ENCODE measurements at regions not wholly inside any gene's neighbourhood (a gene's known extent, or its start where the extent isn't known, plus 50 kb on each side); places are given as distances from the start of the nearest gene placed in this dataset.

DNA sequence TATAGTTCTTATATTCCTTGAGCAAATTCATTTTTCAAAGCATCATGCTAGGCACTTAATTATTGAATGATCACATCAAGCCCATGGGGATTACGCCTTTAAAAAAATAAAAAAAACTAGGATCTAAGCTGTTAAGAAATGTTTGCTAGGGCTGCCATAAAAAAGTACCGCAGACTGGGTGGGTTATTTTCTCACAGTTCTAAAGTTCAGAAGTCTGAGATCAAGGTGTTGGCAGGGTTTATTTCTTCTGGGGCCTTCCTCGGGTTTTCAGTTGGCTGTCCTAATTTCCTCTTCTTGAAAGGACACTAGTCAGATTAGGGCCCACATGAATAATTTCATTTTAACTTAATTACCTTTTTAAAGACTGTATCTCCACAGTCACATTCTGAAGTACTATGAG lies 165.6 kb upstream of the RIMS1 start:
- no peaks in the 10 kb centered on the region for H3K9me3 ChIP-seq (ENCODE audit: control insufficient read depth in 2 of 2, insufficient read depth in 1 of 2, low read length in 1 of 2)
- no peak for DNase-seq (ENCODE audit: low read depth in 6 of 9, low spot score in 9 of 9)
- H3K36me3 ChIP-seq (ENCODE audit: control insufficient read depth in 2 of 2, insufficient read depth in 2 of 2, low read length in 1 of 2) = no peaks in the 10 kb centered on the region
- no peak overlapping the region for H3K4me3 ChIP-seq (ENCODE audit: low read length in 2 of 2)
- H3K27me3 ChIP-seq (ENCODE audit: control insufficient read depth in 2 of 2, insufficient read depth in 1 of 2, low read length in 1 of 2) = no peaks in the 10 kb centered on the region
- no peak overlapping the region for H3K27ac ChIP-seq (ENCODE audit: low read depth in 1 of 2, low read length in 1 of 2)
- 67% methylated on average over 3 of the region's 3 CpGs for WGBS
- H3K4me1 ChIP-seq (ENCODE audit: control insufficient read depth in 2 of 2, insufficient read depth in 2 of 2, low read length in 2 of 2) = no peaks in the 10 kb centered on the region

- 96% methylated on average over 1 of the region's 1 CpG for WGBS
- H3K9me3 ChIP-seq (ENCODE audit: control insufficient read depth in 2 of 2, insufficient read depth in 1 of 2, low read length in 1 of 2) = no peaks in the 10 kb centered on the region
- H3K36me3 ChIP-seq (ENCODE audit: control insufficient read depth in 2 of 2, insufficient read depth in 2 of 2, low read length in 1 of 2) = no peaks in the 10 kb centered on the region
- no peaks in the 10 kb centered on the region for H3K27me3 ChIP-seq (ENCODE audit: control insufficient read depth in 2 of 2, insufficient read depth in 1 of 2, low read length in 1 of 2)
- H3K4me3 ChIP-seq (ENCODE audit: low read length in 2 of 2) = no peak overlapping the region
- no peak for DNase-seq (ENCODE audit: low read depth in 6 of 9, low spot score in 9 of 9)
- no peak overlapping the region for H3K27ac ChIP-seq (ENCODE audit: low read depth in 1 of 2, low read length in 1 of 2)
- H3K4me1 ChIP-seq (ENCODE audit: control insufficient read depth in 2 of 2, insufficient read depth in 2 of 2, low read length in 2 of 2) = no peaks in the 10 kb centered on the region
These were observed 164.7 kb upstream of the RIMS1 start for GRCh38 chr6:71721642-71722041.

DNA sequence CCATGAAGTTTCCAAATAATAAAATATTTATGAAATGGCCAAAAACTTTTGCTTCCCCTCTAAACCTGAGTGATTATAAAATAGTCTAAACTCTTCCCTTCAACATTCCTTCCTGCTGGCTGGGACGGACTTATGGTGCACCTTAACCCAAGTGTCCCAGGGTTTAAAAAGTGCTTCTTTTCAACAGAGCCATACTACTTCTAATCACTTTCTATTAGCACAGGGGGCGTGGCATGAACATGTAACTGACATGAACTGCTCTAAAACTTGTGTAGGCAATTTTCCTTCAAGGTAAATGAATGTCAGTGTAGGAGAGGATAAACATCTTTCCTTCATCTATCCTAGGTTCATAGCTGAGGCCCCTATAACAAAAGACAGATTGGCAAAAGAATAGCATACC lies 163.6 kb upstream of the RIMS1 start:
- Histone ChIP-seq H3K4me3 (ENCODE audit: low read length in 2 of 2) (no peak overlapping the region), H3K4me1 (ENCODE audit: control insufficient read depth in 2 of 2, insufficient read depth in 2 of 2, low read length in 2 of 2) (no peaks in the 10 kb centered on the region), H3K27ac (ENCODE audit: low read depth in 1 of 2, low read length in 1 of 2) (no peak overlapping the region), H3K9me3 (ENCODE audit: control insufficient read depth in 2 of 2, insufficient read depth in 1 of 2, low read length in 1 of 2) (no peaks in the 10 kb centered on the region), H3K36me3 (ENCODE audit: control insufficient read depth in 2 of 2, insufficient read depth in 2 of 2, low read length in 1 of 2) (no peaks in the 10 kb centered on the region), H3K27me3 (ENCODE audit: control insufficient read depth in 2 of 2, insufficient read depth in 1 of 2, low read length in 1 of 2) (no peaks in the 10 kb centered on the region)
- no peak for DNase-seq (ENCODE audit: low read depth in 6 of 9, low spot score in 9 of 9)
- 78% methylated on average over 2 of the region's 2 CpGs for WGBS

DNA sequence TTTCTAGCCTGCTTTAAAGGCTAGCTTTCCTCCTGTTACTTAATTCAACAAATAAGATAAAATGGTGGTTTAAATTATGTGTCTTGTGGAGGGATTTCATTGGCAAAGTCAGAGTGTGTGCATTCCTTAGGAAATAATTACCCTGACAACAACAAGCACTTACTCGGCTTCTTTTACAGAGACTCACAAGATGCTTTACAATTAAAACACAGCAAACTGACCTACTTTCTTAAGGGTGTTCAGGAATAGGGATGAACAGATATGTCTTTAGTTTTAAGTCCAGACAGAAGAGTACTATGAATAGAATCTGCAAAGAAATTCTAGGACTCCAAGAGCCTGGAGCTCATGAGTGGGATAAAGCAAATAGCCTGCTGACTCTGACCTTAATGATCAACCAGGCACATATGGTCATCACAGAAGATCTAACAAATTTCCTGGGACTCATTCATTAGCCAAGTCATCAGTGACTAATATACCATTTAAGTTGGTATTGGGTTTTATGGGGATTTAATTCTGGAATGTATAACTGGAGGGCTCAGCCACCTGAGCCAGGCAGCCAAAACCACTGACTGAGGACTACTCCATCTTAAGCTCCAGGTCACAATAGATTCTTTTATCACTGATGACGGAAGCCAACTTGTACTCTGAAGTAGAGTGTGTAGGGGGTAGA lies 161.8 kb upstream of the RIMS1 start:
- Histone ChIP-seq H3K27ac (ENCODE audit: low read depth in 1 of 2, low read length in 1 of 2) (no peak overlapping the region), H3K36me3 (ENCODE audit: control insufficient read depth in 2 of 2, insufficient read depth in 2 of 2, low read length in 1 of 2) (no peaks in the 10 kb centered on the region), H3K4me3 (ENCODE audit: low read length in 2 of 2) (no peak overlapping the region), H3K27me3 (ENCODE audit: control insufficient read depth in 2 of 2, insufficient read depth in 1 of 2, low read length in 1 of 2) (no peaks in the 10 kb centered on the region), H3K4me1 (ENCODE audit: control insufficient read depth in 2 of 2, insufficient read depth in 2 of 2, low read length in 2 of 2) (no peaks in the 10 kb centered on the region), H3K9me3 (ENCODE audit: control insufficient read depth in 2 of 2, insufficient read depth in 1 of 2, low read length in 1 of 2) (no peaks in the 10 kb centered on the region)
- no peak for DNase-seq (ENCODE audit: low read depth in 6 of 9, low spot score in 9 of 9)
- WGBS = 97% methylated on average over 2 of the region's 2 CpGs

GRCh38 chr6:71725126-71725470 lies 161.3 kb upstream of the RIMS1 start:
- WGBS = 94% methylated on average over 2 of the region's 2 CpGs
- Histone ChIP-seq H3K9me3 (ENCODE audit: control insufficient read depth in 2 of 2, insufficient read depth in 1 of 2, low read length in 1 of 2) (no peaks in the 10 kb centered on the region), H3K4me1 (ENCODE audit: control insufficient read depth in 2 of 2, insufficient read depth in 2 of 2, low read length in 2 of 2) (no peaks in the 10 kb centered on the region), H3K36me3 (ENCODE audit: control insufficient read depth in 2 of 2, insufficient read depth in 2 of 2, low read length in 1 of 2) (no peaks in the 10 kb centered on the region), H3K4me3 (ENCODE audit: low read length in 2 of 2) (no peak overlapping the region), H3K27ac (ENCODE audit: low read depth in 1 of 2, low read length in 1 of 2) (no peak overlapping the region), H3K27me3 (ENCODE audit: control insufficient read depth in 2 of 2, insufficient read depth in 1 of 2, low read length in 1 of 2) (no peaks in the 10 kb centered on the region)
- DNase-seq (ENCODE audit: low read depth in 6 of 9, low spot score in 9 of 9) = no peak

DNA sequence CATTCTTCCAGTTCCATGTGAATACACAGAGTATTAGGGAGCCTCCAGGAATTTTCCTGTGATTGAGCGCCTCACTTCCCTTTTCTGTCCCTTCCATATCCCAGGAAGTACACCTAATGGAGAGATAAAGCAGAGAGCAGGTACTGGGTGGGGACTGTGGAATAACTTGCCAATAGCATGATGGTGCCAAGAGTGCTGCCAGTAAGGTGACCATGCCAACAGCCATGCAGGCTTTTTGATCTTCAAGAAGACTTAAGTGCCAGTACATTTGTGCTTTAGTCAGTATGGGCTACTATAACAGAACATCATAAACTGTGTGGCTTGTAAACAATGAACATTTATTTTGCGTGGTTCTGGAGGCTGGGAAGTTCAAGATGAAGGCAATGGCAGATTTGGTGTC lies 160.2 kb upstream of the RIMS1 start:
- H3K4me1 ChIP-seq (ENCODE audit: control insufficient read depth in 2 of 2, insufficient read depth in 2 of 2, low read length in 2 of 2) = no peaks in the 10 kb centered on the region
- H3K27ac ChIP-seq (ENCODE audit: low read depth in 1 of 2, low read length in 1 of 2) = no peak overlapping the region
- DNase-seq (ENCODE audit: low read depth in 6 of 9, low spot score in 9 of 9) = no peak
- no peaks in the 10 kb centered on the region for H3K36me3 ChIP-seq (ENCODE audit: control insufficient read depth in 2 of 2, insufficient read depth in 2 of 2, low read length in 1 of 2)
- H3K27me3 ChIP-seq (ENCODE audit: control insufficient read depth in 2 of 2, insufficient read depth in 1 of 2, low read length in 1 of 2) = no peaks in the 10 kb centered on the region
- H3K9me3 ChIP-seq (ENCODE audit: control insufficient read depth in 2 of 2, insufficient read depth in 1 of 2, low read length in 1 of 2) = no peaks in the 10 kb centered on the region
- H3K4me3 ChIP-seq (ENCODE audit: low read length in 2 of 2) = no peak overlapping the region
- WGBS = 89% methylated on average over 2 of the region's 2 CpGs

DNA sequence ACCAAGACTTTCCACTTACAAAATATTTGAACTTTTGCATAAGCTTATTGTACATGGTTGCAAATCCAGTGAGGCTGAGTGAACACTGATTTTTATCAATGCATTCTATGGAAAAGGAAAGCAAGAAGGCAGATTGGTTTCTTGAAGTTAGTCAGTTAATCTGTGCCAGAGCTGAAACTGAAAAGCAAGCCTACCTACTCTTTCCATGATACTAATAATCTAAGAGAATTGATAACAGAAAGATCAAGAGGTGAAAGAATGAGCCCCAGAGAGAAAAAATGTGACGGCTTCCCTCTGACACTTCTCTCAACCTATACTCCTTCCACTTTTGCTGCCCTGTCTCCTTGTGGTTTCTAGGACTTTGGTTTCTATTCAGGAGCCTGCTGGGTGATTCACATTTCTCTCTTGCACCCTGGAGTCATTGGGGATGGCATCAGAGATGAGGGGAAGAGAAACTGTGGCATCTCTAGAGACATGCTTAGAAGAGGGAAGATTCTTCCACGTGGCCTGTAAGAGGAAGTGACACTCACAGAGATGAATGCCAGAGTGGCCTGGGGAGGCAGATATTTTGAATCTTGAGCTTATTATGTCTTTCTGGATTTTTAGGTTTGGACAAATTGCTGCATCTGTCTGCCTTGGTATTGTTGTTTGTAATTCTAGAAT lies 158.6 kb upstream of the RIMS1 start:
- WGBS = 50% methylated on average over 2 of the region's 2 CpGs
- H3K36me3 ChIP-seq (ENCODE audit: control insufficient read depth in 2 of 2, insufficient read depth in 2 of 2, low read length in 1 of 2) = no peaks in the 10 kb centered on the region
- H3K27ac ChIP-seq (ENCODE audit: low read depth in 1 of 2, low read length in 1 of 2) = no peak overlapping the region
- no peaks in the 10 kb centered on the region for H3K4me1 ChIP-seq (ENCODE audit: control insufficient read depth in 2 of 2, insufficient read depth in 2 of 2, low read length in 2 of 2)
- H3K9me3 ChIP-seq (ENCODE audit: control insufficient read depth in 2 of 2, insufficient read depth in 1 of 2, low read length in 1 of 2) = no peaks in the 10 kb centered on the region
- H3K4me3 ChIP-seq (ENCODE audit: low read length in 2 of 2) = no peak overlapping the region
- no peaks in the 10 kb centered on the region for H3K27me3 ChIP-seq (ENCODE audit: control insufficient read depth in 2 of 2, insufficient read depth in 1 of 2, low read length in 1 of 2)
- no peak for DNase-seq (ENCODE audit: low read depth in 6 of 9, low spot score in 9 of 9)

GRCh38 chr6:71730284-71730683 lies 156.1 kb upstream of the RIMS1 start:
- H3K4me3 ChIP-seq (ENCODE audit: low read length in 2 of 2) = no peak overlapping the region
- H3K9me3 ChIP-seq (ENCODE audit: control insufficient read depth in 2 of 2, insufficient read depth in 1 of 2, low read length in 1 of 2) = no peaks in the 10 kb centered on the region
- no peaks in the 10 kb centered on the region for H3K27me3 ChIP-seq (ENCODE audit: control insufficient read depth in 2 of 2, insufficient read depth in 1 of 2, low read length in 1 of 2)
- no peaks in the 10 kb centered on the region for H3K36me3 ChIP-seq (ENCODE audit: control insufficient read depth in 2 of 2, insufficient read depth in 2 of 2, low read length in 1 of 2)
- DNase-seq (ENCODE audit: low read depth in 6 of 9, low spot score in 9 of 9) = no peak
- 93% methylated on average over 3 of the region's 3 CpGs for whole genome bisulfite sequencing
- H3K27ac ChIP-seq (ENCODE audit: low read depth in 1 of 2, low read length in 1 of 2) = no peak overlapping the region
- H3K4me1 ChIP-seq (ENCODE audit: control insufficient read depth in 2 of 2, insufficient read depth in 2 of 2, low read length in 2 of 2) = no peaks in the 10 kb centered on the region

GRCh38 chr6:71733970-71734899 lies 152.1 kb upstream of the RIMS1 start:
- 71% methylated on average over 1 of the region's 1 CpG for WGBS

More at GRCh38 chr6:71733970-71734899, 152.1 kb upstream of the RIMS1 start:
- no peak for DNase-seq (ENCODE audit: low read depth in 6 of 9, low spot score in 9 of 9)
- no peaks in the 10 kb centered on the region for H3K4me1 ChIP-seq (ENCODE audit: control insufficient read depth in 2 of 2, insufficient read depth in 2 of 2, low read length in 2 of 2)
- H3K9me3 ChIP-seq (ENCODE audit: control insufficient read depth in 2 of 2, insufficient read depth in 1 of 2, low read length in 1 of 2) = no peaks in the 10 kb centered on the region
- no peaks in the 10 kb centered on the region for H3K36me3 ChIP-seq (ENCODE audit: control insufficient read depth in 2 of 2, insufficient read depth in 2 of 2, low read length in 1 of 2)
- no peaks in the 10 kb centered on the region for H3K27me3 ChIP-seq (ENCODE audit: control insufficient read depth in 2 of 2, insufficient read depth in 1 of 2, low read length in 1 of 2)
- no peak overlapping the region for H3K27ac ChIP-seq (ENCODE audit: low read depth in 1 of 2, low read length in 1 of 2)
- no peak overlapping the region for H3K4me3 ChIP-seq (ENCODE audit: low read length in 2 of 2)

Data from thymus (tissue), 11 donors.